VCaP (cell line): ENCODE measurements at regions not wholly inside any gene's neighbourhood (a gene's known extent, or its start where the extent isn't known, plus 50 kb on each side); places are given as distances from the start of the nearest gene placed in this dataset.
"Not testable (repeated sequence)": the region's sequence is repeated elsewhere in the genome, so short reads cannot be mapped to it uniquely, and the experiment has no call there.

Experiments used
- H3K27ac ChIP-seq: fragments of 450-650 bp; 2 replicates; pipeline ENCODE4 v1.5.1; 2017
- CTCF ChIP-seq: fragments of 450-650 bp; conservative IDR thresholded peaks from 2 replicates; pipeline ENCODE4 v1.5.1; 2017; ENCODE audit warnings: mild to moderate bottlenecking, moderate library complexity

- TF ChIP-seq CTCF: no peak
- no peak overlapping the region for H3K27ac ChIP-seq
These were observed 272.4 kb downstream of the C16orf95 start for GRCh38 chr16:87044829-87045228.

- H3K27ac ChIP-seq: no peak overlapping the region
- no peak for TF ChIP-seq CTCF
These were observed 271.6 kb downstream of the C16orf95 start for GRCh38 chr16:87045466-87046216.

- no peak for TF ChIP-seq CTCF
- H3K27ac ChIP-seq: no peak overlapping the region
These were observed 271.0 kb downstream of the C16orf95 start for GRCh38 chr16:87046235-87046634.

GRCh38 chr16:87047221-87048037, 269.8 kb downstream of the C16orf95 start:
- TF ChIP-seq CTCF: no peak
- no peak overlapping the region for H3K27ac ChIP-seq

GRCh38 chr16:87048038-87048729, 269.0 kb downstream of the C16orf95 start:
- no peak overlapping the region for H3K27ac ChIP-seq
- no peak for TF ChIP-seq CTCF

GRCh38 chr16:87048730-87049115, 268.5 kb downstream of the C16orf95 start:
- H3K27ac ChIP-seq: no peak overlapping the region
- no peak for TF ChIP-seq CTCF

GRCh38 chr16:87049216-87049615, 268.0 kb downstream of the C16orf95 start:
- H3K27ac ChIP-seq: not testable (repeated sequence)
